ENCODE measurements at regions not wholly inside any gene's neighbourhood (a gene's known extent, or its start where the extent isn't known, plus 50 kb on each side); places are given as distances from the start of the nearest gene placed in this dataset.

DNA sequence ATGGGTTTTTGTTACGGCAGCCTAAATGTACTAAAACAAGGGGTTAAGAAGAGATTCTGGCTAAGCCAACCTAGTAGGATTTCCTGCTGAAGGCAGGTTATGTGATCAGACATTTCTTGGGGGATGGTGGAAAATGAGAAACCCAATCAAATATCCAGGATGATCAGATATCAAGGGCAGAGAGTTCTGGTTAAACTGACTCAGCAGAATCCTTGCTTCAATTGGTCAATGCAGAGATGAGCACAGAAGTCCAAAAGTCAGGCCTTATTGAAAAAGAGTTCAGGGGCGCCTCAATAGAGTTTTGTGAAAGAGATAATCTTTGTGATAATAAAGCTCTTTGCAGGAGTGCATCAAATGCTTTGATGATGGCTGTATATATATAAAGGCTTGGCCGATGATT lies 237.1 kb downstream of the AMY1C start:
- no peaks in the 10 kb centered on the region for H3K9me3 ChIP-seq (replicated peaks in 1 of 2; ENCODE audit: control insufficient read depth in 2 of 2, insufficient read depth in 1 of 2, low read depth in 1 of 2, low read length in 2 of 2)
- WGBS, 2 donors (ENCODE audit: extremely low coverage in 2 of 2, insufficient read length in 2 of 2, insufficient replicate concordance in 1 of 2) = no CpG with 5 or more reads among the region's 3 CpGs
- no peak overlapping the region for H3K4me2 ChIP-seq (ENCODE audit: insufficient read depth, low read length, poor library complexity, severe bottlenecking)
- H3K4me1 ChIP-seq (ENCODE audit: control insufficient read depth in 2 of 2, insufficient read depth in 1 of 2, low read depth in 1 of 2, low read length in 2 of 2) = no peaks in the 10 kb centered on the region
- H3K27me3 ChIP-seq (ENCODE audit: control insufficient read depth in 3 of 3, insufficient read depth in 3 of 3, low read depth in 1 of 3, low read length in 3 of 3) = no peaks in the 10 kb centered on the region
- DNase-seq (ENCODE audit: low spot score) = no peak
- H3K79me1 ChIP-seq (ENCODE audit: low read depth, low read length) = no peaks in the 10 kb centered on the region
- no peak overlapping the region for H2BK15ac ChIP-seq (ENCODE audit: low read length)
- no peak overlapping the region for H4K8ac ChIP-seq (ENCODE audit: low read depth, low read length)
- no peak overlapping the region for H3K23ac ChIP-seq (ENCODE audit: low read depth, low read length, poor library complexity)
- H3K9ac ChIP-seq (ENCODE audit: low read depth, low read length, poor library complexity) = no peak overlapping the region
- H2BK12ac ChIP-seq (ENCODE audit: low read length) = no peak overlapping the region
- H3K4me3 ChIP-seq (ENCODE audit: low read length in 2 of 2) = no peak overlapping the region
- no peak overlapping the region for H4K91ac ChIP-seq (ENCODE audit: low read depth, low read length, poor library complexity)
- H2BK5ac ChIP-seq (ENCODE audit: low read length) = no peak overlapping the region
- H2BK120ac ChIP-seq (ENCODE audit: low read depth, low read length) = no peak overlapping the region
- H2AK5ac ChIP-seq (ENCODE audit: low read depth, low read length) = no peak overlapping the region
- no peak overlapping the region for H3K4ac ChIP-seq (ENCODE audit: low read length)
- no peaks in the 10 kb centered on the region for H3K36me3 ChIP-seq (replicated peaks in 1 of 2; ENCODE audit: control insufficient read depth in 2 of 2, insufficient read depth in 2 of 2, low read length in 2 of 2)
- H3K27ac ChIP-seq (replicated peaks; ENCODE audit: low read length) = no peak overlapping the region
- no peak overlapping the region for H3K18ac ChIP-seq (ENCODE audit: low read length)
- no peak overlapping the region for H2AFZ ChIP-seq (ENCODE audit: low read length)
- no peak overlapping the region for H3K14ac ChIP-seq (ENCODE audit: low read length)

DNA sequence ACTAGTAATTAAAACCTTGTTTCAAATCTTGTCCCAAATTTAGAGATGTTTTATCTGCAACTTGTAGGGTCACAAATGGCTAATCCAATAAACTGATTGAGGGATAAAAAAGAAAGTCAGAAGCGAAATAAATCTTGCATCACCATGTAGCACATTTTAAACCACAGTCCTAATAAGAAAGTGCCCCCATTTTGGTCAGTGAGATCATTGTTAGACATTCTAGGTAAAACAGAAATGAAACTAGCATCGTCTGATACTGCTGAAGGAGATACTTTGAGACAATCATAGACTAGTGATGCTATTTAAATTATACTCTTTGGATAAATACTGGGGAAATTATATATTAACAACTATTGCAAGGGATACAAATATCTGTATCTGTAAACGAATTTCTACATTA lies 247.9 kb downstream of the AMY1C start:
- no peaks in the 10 kb centered on the region for H3K4me1 ChIP-seq (ENCODE audit: control insufficient read depth in 2 of 2, insufficient read depth in 1 of 2, low read depth in 1 of 2, low read length in 2 of 2)
- H2AFZ ChIP-seq (ENCODE audit: low read length) = no peak overlapping the region
- no peak overlapping the region for H2BK12ac ChIP-seq (ENCODE audit: low read length)
- H2BK5ac ChIP-seq (ENCODE audit: low read length) = no peak overlapping the region
- DNase-seq (ENCODE audit: low spot score) = no peak
- WGBS, 2 donors (ENCODE audit: extremely low coverage in 2 of 2, insufficient read length in 2 of 2, insufficient replicate concordance in 1 of 2) = no CpG with 5 or more reads among the region's 3 CpGs
- no peak overlapping the region for H3K4me2 ChIP-seq (ENCODE audit: insufficient read depth, low read length, poor library complexity, severe bottlenecking)
- H4K8ac ChIP-seq (ENCODE audit: low read depth, low read length) = no peak overlapping the region
- H3K27ac ChIP-seq (replicated peaks; ENCODE audit: low read length) = no peak overlapping the region
- no peaks in the 10 kb centered on the region for H3K36me3 ChIP-seq (replicated peaks in 1 of 2; ENCODE audit: control insufficient read depth in 2 of 2, insufficient read depth in 2 of 2, low read length in 2 of 2)
- no peak overlapping the region for H3K18ac ChIP-seq (ENCODE audit: low read length)
- H3K14ac ChIP-seq (ENCODE audit: low read length) = no peak overlapping the region
- no peak overlapping the region for H3K4ac ChIP-seq (ENCODE audit: low read length)
- H3K9ac ChIP-seq (ENCODE audit: low read depth, low read length, poor library complexity) = no peak overlapping the region
- no peak overlapping the region for H3K23ac ChIP-seq (ENCODE audit: low read depth, low read length, poor library complexity)
- H2BK120ac ChIP-seq (ENCODE audit: low read depth, low read length) = no peak overlapping the region
- no peak overlapping the region for H2BK15ac ChIP-seq (ENCODE audit: low read length)
- no peak overlapping the region for H2AK5ac ChIP-seq (ENCODE audit: low read depth, low read length)
- no peaks in the 10 kb centered on the region for H3K79me1 ChIP-seq (ENCODE audit: low read depth, low read length)
- no peak overlapping the region for H4K91ac ChIP-seq (ENCODE audit: low read depth, low read length, poor library complexity)
- no peaks in the 10 kb centered on the region for H3K9me3 ChIP-seq (replicated peaks in 1 of 2; ENCODE audit: control insufficient read depth in 2 of 2, insufficient read depth in 1 of 2, low read depth in 1 of 2, low read length in 2 of 2)
- no peaks in the 10 kb centered on the region for H3K27me3 ChIP-seq (ENCODE audit: control insufficient read depth in 3 of 3, insufficient read depth in 3 of 3, low read depth in 1 of 3, low read length in 3 of 3)
- no peak overlapping the region for H3K4me3 ChIP-seq (ENCODE audit: low read length in 2 of 2)

GRCh38 chr1:104018922-104019674 lies 269.4 kb downstream of the AMY1C start:
- Histone ChIP-seq H3K27ac (replicated peaks; ENCODE audit: low read length) (no peak overlapping the region), H2BK120ac (ENCODE audit: low read depth, low read length) (no peak overlapping the region), H3K4ac (ENCODE audit: low read length) (no peak overlapping the region), H3K4me2 (ENCODE audit: insufficient read depth, low read length, poor library complexity, severe bottlenecking) (no peak overlapping the region), H3K79me1 (ENCODE audit: low read depth, low read length) (no peaks in the 10 kb centered on the region), H4K91ac (ENCODE audit: low read depth, low read length, poor library complexity) (no peak overlapping the region), H3K14ac (ENCODE audit: low read length) (no peak overlapping the region), H3K4me1 (ENCODE audit: control insufficient read depth in 2 of 2, insufficient read depth in 1 of 2, low read depth in 1 of 2, low read length in 2 of 2) (no peaks in the 10 kb centered on the region), H3K4me3 (ENCODE audit: low read length in 2 of 2) (no peak overlapping the region), H3K9me3 (replicated peaks in 1 of 2; ENCODE audit: control insufficient read depth in 2 of 2, insufficient read depth in 1 of 2, low read depth in 1 of 2, low read length in 2 of 2) (no peaks in the 10 kb centered on the region), H3K23ac (ENCODE audit: low read depth, low read length, poor library complexity) (no peak overlapping the region), H2BK15ac (ENCODE audit: low read length) (no peak overlapping the region), H4K8ac (ENCODE audit: low read depth, low read length) (no peak overlapping the region), H3K18ac (ENCODE audit: low read length) (no peak overlapping the region), H2BK12ac (ENCODE audit: low read length) (no peak overlapping the region), H3K27me3 (ENCODE audit: control insufficient read depth in 3 of 3, insufficient read depth in 3 of 3, low read depth in 1 of 3, low read length in 3 of 3) (no peaks in the 10 kb centered on the region), H2AFZ (ENCODE audit: low read length) (no peak overlapping the region), H2BK5ac (ENCODE audit: low read length) (no peak overlapping the region), H2AK5ac (ENCODE audit: low read depth, low read length) (no peak overlapping the region), H3K36me3 (replicated peaks in 1 of 2; ENCODE audit: control insufficient read depth in 2 of 2, insufficient read depth in 2 of 2, low read length in 2 of 2) (no peaks in the 10 kb centered on the region), H3K9ac (ENCODE audit: low read depth, low read length, poor library complexity) (no peak overlapping the region)
- no peak for DNase-seq (ENCODE audit: low spot score)
- WGBS, 2 donors (ENCODE audit: extremely low coverage in 2 of 2, insufficient read length in 2 of 2, insufficient replicate concordance in 1 of 2) = no CpG with 5 or more reads among the region's 1 CpG

DNA sequence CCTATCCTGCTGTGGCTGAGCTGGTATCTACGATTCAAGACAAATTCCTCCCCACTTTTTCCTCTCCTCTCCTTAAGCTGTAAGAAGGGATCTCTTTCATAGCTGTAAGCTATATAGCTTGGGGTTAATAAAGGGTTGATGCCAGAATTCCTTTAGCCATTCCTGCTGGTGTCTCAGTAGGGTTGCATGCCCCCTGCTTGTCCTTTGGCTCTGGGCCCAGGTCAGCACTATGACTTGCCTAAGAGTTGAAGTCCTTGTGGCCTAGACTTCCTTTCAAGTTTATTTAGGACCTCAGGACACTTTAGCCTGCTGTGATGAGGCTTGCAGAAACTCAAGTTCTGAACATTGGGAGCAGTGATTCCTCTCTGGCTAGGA lies 270.0 kb downstream of the AMY1C start:
- no peaks in the 10 kb centered on the region for H3K4me1 ChIP-seq (ENCODE audit: control insufficient read depth in 2 of 2, insufficient read depth in 1 of 2, low read depth in 1 of 2, low read length in 2 of 2)
- H4K8ac ChIP-seq (ENCODE audit: low read depth, low read length) = no peak overlapping the region
- no peak overlapping the region for H3K4me3 ChIP-seq (ENCODE audit: low read length in 2 of 2)
- H2AK5ac ChIP-seq (ENCODE audit: low read depth, low read length) = no peak overlapping the region
- no peak overlapping the region for H4K91ac ChIP-seq (ENCODE audit: low read depth, low read length, poor library complexity)
- no peak overlapping the region for H2AFZ ChIP-seq (ENCODE audit: low read length)
- no peak overlapping the region for H3K4me2 ChIP-seq (ENCODE audit: insufficient read depth, low read length, poor library complexity, severe bottlenecking)
- no peak overlapping the region for H2BK12ac ChIP-seq (ENCODE audit: low read length)
- H2BK120ac ChIP-seq (ENCODE audit: low read depth, low read length) = no peak overlapping the region
- no peaks in the 10 kb centered on the region for H3K36me3 ChIP-seq (replicated peaks in 1 of 2; ENCODE audit: control insufficient read depth in 2 of 2, insufficient read depth in 2 of 2, low read length in 2 of 2)
- no peaks in the 10 kb centered on the region for H3K9me3 ChIP-seq (replicated peaks in 1 of 2; ENCODE audit: control insufficient read depth in 2 of 2, insufficient read depth in 1 of 2, low read depth in 1 of 2, low read length in 2 of 2)
- no peak overlapping the region for H3K4ac ChIP-seq (ENCODE audit: low read length)
- H3K27ac ChIP-seq (replicated peaks; ENCODE audit: low read length) = no peak overlapping the region
- H3K27me3 ChIP-seq (ENCODE audit: control insufficient read depth in 3 of 3, insufficient read depth in 3 of 3, low read depth in 1 of 3, low read length in 3 of 3) = no peaks in the 10 kb centered on the region
- no peak for DNase-seq (ENCODE audit: low spot score)
- no CpG with 5 or more reads among the region's 1 CpG for WGBS, 2 donors (ENCODE audit: extremely low coverage in 2 of 2, insufficient read length in 2 of 2, insufficient replicate concordance in 1 of 2)
- no peaks in the 10 kb centered on the region for H3K79me1 ChIP-seq (ENCODE audit: low read depth, low read length)
- no peak overlapping the region for H2BK15ac ChIP-seq (ENCODE audit: low read length)
- no peak overlapping the region for H3K14ac ChIP-seq (ENCODE audit: low read length)
- no peak overlapping the region for H3K23ac ChIP-seq (ENCODE audit: low read depth, low read length, poor library complexity)
- H3K9ac ChIP-seq (ENCODE audit: low read depth, low read length, poor library complexity) = no peak overlapping the region
- H3K18ac ChIP-seq (ENCODE audit: low read length) = no peak overlapping the region
- no peak overlapping the region for H2BK5ac ChIP-seq (ENCODE audit: low read length)
